ENCODE measurements at regions not wholly inside any gene's neighbourhood (a gene's known extent, or its start where the extent isn't known, plus 50 kb on each side); places are given as distances from the start of the nearest gene placed in this dataset.
A peak's percentile ranks its signal among the peaks of the same experiment; 100 is the strongest.
"Not testable (repeated sequence)": the region's sequence is repeated elsewhere in the genome, so short reads cannot be mapped to it uniquely, and the experiment has no call there.

DNA sequence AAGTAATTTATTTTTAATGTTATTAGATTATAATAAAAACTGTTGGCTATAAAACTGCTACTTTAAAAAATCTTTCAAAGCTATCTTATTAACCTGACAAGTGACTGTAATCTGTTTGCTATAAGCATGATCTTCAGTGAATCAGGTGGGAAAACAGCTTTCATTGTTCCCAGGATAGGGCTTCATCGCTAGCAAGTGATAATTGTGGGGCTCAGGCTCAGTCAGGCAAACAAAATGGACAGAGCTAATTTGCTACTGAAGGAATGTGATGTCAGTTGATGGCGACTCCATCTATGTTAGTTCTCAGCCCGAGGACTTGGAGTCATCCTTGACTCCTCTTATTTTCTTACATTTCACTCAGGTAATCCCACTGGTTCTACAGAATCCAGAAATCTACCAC is 125.0 kb downstream of the RASSF10 start:
- Mint-ChIP-seq H3K27me3 (ENCODE audit: low read depth) (no peaks in the 10 kb centered on the region), H3K9me3 (peaks cover 15% of the 10 kb centered on the region), H3K27ac (peak overlapping the region in 2 of 3 experiments; percentile 24 to 84), H3K4me3 (no peak overlapping the region), H3K36me3 (ENCODE audit: low read depth) (peaks cover 4% of the 10 kb centered on the region), H3K4me1 (peaks cover 23% of the 10 kb centered on the region)
- TF ChIP-seq, protein P1, sequence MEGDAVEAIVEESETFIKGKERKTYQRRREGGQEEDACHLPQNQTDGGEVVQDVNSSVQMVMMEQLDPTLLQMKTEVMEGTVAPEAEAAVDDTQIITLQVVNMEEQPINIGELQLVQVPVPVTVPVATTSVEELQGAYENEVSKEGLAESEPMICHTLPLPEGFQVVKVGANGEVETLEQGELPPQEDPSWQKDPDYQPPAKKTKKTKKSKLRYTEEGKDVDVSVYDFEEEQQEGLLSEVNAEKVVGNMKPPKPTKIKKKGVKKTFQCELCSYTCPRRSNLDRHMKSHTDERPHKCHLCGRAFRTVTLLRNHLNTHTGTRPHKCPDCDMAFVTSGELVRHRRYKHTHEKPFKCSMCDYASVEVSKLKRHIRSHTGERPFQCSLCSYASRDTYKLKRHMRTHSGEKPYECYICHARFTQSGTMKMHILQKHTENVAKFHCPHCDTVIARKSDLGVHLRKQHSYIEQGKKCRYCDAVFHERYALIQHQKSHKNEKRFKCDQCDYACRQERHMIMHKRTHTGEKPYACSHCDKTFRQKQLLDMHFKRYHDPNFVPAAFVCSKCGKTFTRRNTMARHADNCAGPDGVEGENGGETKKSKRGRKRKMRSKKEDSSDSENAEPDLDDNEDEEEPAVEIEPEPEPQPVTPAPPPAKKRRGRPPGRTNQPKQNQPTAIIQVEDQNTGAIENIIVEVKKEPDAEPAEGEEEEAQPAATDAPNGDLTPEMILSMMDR (IDR thresholded peaks at IDR 0.05; ENCODE audit: unreplicated experiment in 3 of 3) = no peak

DNA sequence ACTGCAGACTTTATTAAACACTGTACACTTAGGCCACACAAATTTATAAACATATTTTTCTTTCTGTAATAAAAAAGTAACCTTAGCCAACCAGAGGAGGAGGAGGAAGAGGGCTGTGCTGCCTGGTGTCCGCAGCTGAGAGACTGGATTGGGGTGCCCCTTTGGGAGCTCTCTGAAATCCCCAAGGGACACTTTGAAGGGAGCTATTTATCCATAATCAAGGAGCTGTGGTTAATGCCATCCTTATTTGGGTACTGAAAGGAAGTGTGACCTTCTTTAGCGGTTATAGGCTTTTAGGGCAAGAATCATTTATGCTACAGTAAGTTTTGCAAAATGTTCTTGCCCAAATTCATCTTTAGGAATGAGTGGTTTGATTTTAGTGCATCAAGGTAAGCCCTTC is 125.8 kb downstream of the RASSF10 start:
- H3K27ac Mint-ChIP-seq = peak overlapping the region; percentile 34 to 85 (median 74)
- no peaks in the 10 kb centered on the region for H3K27me3 Mint-ChIP-seq (ENCODE audit: low read depth)
- peaks cover 24% of the 10 kb centered on the region for H3K4me1 Mint-ChIP-seq
- H3K4me3 Mint-ChIP-seq = no peak overlapping the region
- H3K36me3 Mint-ChIP-seq (ENCODE audit: low read depth) = peaks cover 4% of the 10 kb centered on the region
- TF ChIP-seq, protein P1 (IDR thresholded peaks at IDR 0.05; ENCODE audit: unreplicated experiment in 3 of 3) = no peak
- peaks cover 15% of the 10 kb centered on the region for H3K9me3 Mint-ChIP-seq

DNA sequence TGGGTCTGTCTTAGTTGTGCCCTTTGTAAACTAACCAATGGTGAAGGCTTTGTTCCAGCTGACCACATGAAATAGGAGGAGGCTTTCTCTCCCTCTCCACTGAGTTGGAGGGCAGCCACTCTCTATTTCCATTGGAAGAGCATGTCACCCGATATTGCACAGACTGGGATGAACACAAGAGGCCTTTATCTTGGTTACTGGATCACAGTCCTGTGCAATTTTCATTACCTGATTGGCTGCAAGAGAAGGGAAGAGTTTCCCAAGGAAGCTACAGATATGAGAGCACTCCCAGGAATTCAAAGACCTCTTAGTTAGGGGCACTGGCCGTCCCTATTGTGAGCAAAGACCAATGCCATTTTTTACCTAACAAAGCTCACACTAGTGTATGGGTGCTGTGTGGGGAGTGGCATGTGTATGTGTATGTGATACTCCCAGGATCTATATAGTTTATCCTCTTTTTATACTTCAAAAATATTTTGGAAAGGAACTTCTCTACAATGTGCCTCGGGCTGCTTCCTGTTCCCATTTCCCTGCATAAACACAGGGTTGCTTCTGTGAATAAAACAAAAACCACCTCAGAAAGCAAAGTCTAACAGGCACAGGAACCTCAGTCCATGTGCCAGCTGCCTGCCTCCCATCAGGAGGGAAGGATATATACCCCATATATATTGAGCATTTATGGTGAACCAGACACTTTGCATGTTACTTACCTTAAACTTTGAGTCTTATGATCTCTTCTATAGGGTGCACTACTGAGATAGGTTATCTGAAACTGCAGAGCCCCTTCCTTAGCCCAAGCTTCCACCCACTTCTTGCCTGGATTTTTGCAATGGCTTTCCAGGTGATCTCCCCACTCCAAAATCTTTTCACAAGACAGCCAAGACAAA is 126.5 kb downstream of the RASSF10 start:
- no peak overlapping the region for H3K4me3 Mint-ChIP-seq
- peak overlapping the region; percentile 74 to 85 (median 83) for H3K27ac Mint-ChIP-seq
- peaks cover 4% of the 10 kb centered on the region for H3K36me3 Mint-ChIP-seq (ENCODE audit: low read depth)
- peaks cover 10% of the 10 kb centered on the region for H3K9me3 Mint-ChIP-seq
- H3K4me1 Mint-ChIP-seq = peaks cover 32% of the 10 kb centered on the region
- TF ChIP-seq, protein P1 (IDR thresholded peaks at IDR 0.05; ENCODE audit: unreplicated experiment in 3 of 3) = no peak
- no peaks in the 10 kb centered on the region for H3K27me3 Mint-ChIP-seq (ENCODE audit: low read depth)

DNA sequence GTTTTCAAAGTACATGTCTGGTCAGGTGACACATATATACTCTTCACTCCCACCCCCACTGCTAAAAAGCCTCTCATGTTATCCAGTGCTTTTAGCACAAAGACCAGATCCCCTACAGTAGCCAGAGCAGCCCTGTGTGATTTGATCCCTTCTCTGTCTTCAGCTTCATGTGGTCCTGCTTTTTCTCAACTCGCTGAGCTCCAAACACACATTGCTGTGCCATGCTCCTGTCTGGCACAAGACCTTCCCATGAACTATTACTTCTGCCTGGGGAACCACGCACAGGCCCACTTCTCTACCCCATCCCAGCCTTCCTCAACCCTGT is 127.1 kb downstream of the RASSF10 start:
- H3K36me3 Mint-ChIP-seq (ENCODE audit: low read depth) = peaks cover 4% of the 10 kb centered on the region
- peak overlapping the region; percentile 74 to 85 (median 83) for H3K27ac Mint-ChIP-seq
- no peaks in the 10 kb centered on the region for H3K27me3 Mint-ChIP-seq (ENCODE audit: low read depth)
- H3K9me3 Mint-ChIP-seq = peaks cover 9% of the 10 kb centered on the region
- H3K4me1 Mint-ChIP-seq = peaks cover 32% of the 10 kb centered on the region
- TF ChIP-seq, protein P1 (IDR thresholded peaks at IDR 0.05; ENCODE audit: unreplicated experiment in 3 of 3) = no peak
- no peak overlapping the region for H3K4me3 Mint-ChIP-seq

DNA sequence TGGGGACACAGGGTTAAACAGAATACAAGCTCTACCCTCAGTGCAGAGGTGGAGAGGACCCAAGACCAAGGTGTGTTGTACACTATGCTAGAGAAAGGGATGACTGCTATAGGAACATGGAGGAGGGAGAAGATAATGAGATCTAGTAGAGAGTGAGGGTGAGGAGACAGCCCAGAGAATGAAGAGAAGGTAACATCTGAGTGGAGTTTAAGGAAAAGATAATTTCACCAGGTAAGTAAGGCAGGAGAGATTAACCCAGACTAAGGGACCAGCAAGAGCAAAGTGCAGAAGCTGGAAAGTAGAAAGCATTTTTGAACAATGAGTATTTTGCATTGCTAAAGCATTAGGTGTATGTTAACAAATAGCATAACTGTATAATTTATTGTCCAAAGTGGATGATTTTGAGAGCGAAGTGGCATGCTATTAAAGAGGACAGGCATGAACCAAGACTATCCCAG is 128.8 kb downstream of the RASSF10 start:
- TF ChIP-seq, protein P1 (IDR thresholded peaks at IDR 0.05; ENCODE audit: unreplicated experiment in 3 of 3) = no peak
- peak overlapping the region in 2 of 3 experiments; percentile 5 to 59 for H3K27ac Mint-ChIP-seq
- H3K4me1 Mint-ChIP-seq = peaks cover 38% of the 10 kb centered on the region
- no peaks in the 10 kb centered on the region for H3K27me3 Mint-ChIP-seq (ENCODE audit: low read depth)
- H3K9me3 Mint-ChIP-seq = peaks cover 3% of the 10 kb centered on the region
- H3K4me3 Mint-ChIP-seq = no peak overlapping the region
- no peaks in the 10 kb centered on the region for H3K36me3 Mint-ChIP-seq (ENCODE audit: low read depth)

DNA sequence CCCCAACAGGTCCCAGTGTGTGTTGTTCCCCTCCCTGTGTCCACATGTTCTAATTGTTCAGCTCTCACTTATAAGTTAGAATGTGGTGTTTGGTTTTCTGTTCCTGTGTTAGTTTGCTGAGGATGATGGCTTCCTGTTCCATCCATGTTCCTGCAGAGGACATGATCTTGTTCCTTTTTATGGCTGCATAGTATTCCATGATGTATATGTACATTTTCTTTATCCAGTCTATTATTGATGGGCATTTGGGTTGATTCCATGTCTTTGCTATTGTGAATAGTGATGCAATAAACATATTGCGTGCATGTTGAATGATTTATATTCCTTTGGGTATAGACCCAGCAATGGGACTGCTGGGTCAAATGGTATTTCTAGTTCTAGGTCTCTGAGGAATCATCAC is 130.0 kb downstream of the RASSF10 start:
- H3K36me3 Mint-ChIP-seq (ENCODE audit: low read depth); H3K9me3 Mint-ChIP-seq; H3K27me3 Mint-ChIP-seq (ENCODE audit: low read depth); H3K4me3 Mint-ChIP-seq: not testable (repeated sequence)
- H3K4me1 Mint-ChIP-seq = peaks cover 38% of the 10 kb centered on the region
- H3K27ac Mint-ChIP-seq = peak overlapping the region in 2 of 3 experiments; percentile 44 to 96

All from nephron (organoid).